Left cardiac atrium (tissue), 4 donors: ENCODE measurements at regions not wholly inside any gene's neighbourhood (a gene's known extent, or its start where the extent isn't known, plus 50 kb on each side); places are given as distances from the start of the nearest gene placed in this dataset.
A peak's percentile ranks its signal among the peaks of the same experiment; 100 is the strongest.
"Not testable (repeated sequence)": the region's sequence is repeated elsewhere in the genome, so short reads cannot be mapped to it uniquely, and the experiment has no call there.

Experiments
- ATAC-seq, 2 donors: fragments of 200-7000 bp; cut with Tn5 transposase; one replicate each; pipeline ENCODE4 v1.9.1; 2020; ENCODE audit warnings: mild to moderate bottlenecking in 2 of 2, moderate library complexity in 2 of 2
- DNase-seq: peaks from one replicate; pipeline ENCODE4 v3.0.0-alpha.2; 2020
- intact Hi-C, 2 donors: fragments of 100-400 bp; cut with DNase I; formaldehyde crosslinking; loops; one replicate each; pipeline versions ENCODE4 v1.14.1 to v1.15.1; 2022 to 2023
- donor health status: DM: no; HTN: yes; CAD: no.
- donor health status: DM: no; HTN: yes; CAD: no; lungs with severe emphysema.
- donor health status: DM: yes; HTN: yes; CAD: no.
- donor health status: Dilated cardiomyopathy.

- ATAC-seq (no peak), DNase-seq (no peak)
- intact Hi-C loops: no loop called here
These were observed 60.6 kb upstream of the EMB start for GRCh38 chr5:50501491-50502228.

GRCh38 chr5:50513028-50513457 is 72.0 kb upstream of the EMB start:
- intact Hi-C loops, ATAC-seq: not testable (repeated sequence)

GRCh38 chr5:50521060-50521459 is 80.0 kb upstream of the EMB start:
- intact Hi-C loops, ATAC-seq: not testable (repeated sequence)

More at GRCh38 chr5:50513028-50513457, 72.0 kb upstream of the EMB start:
- not testable (repeated sequence) for DNase-seq

GRCh38 chr5:50527514-50528060 is 86.5 kb upstream of the EMB start:
- intact Hi-C loops: not testable (repeated sequence)

More at GRCh38 chr5:50521060-50521459, 80.0 kb upstream of the EMB start:
- DNase-seq: not testable (repeated sequence)

GRCh38 chr5:50535393-50535792 is 94.3 kb upstream of the EMB start:
- intact Hi-C loops: no loop called here
- DNase-seq: no peak
- ATAC-seq: no peak

More at GRCh38 chr5:50527514-50528060, 86.5 kb upstream of the EMB start:
- ATAC-seq, DNase-seq: not testable (repeated sequence)

GRCh38 chr5:50537534-50537933 is 96.4 kb upstream of the EMB start:
- DNase-seq, ATAC-seq, intact Hi-C loops: not testable (repeated sequence)

DNA sequence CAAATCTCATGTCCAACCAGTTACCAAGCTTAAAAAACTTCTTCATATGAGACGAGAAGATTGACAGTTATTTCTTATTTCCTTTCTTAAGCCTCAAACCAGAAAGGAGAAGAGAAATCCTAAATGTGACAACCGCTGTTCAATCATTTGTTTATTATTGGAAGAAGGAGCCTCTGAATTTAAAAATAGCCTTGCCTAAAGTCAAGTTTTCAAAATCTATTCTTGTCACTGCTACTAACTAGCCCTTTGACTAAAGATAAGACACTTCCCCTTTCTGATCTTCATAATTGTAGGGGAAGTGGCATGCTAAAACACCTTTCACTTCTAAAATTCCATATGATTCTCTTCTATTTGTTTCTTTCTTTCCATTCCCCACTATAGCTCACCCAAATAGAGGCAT is 106.2 kb upstream of the EMB start:
- no peak for ATAC-seq
- intact Hi-C loops: no loop called here

GRCh38 chr5:50550267-50550666 is 109.2 kb upstream of the EMB start:
- ATAC-seq (no peak), DNase-seq (no peak)
- intact Hi-C loops: no loop called here

More for the DNA sequence above, 106.2 kb upstream of the EMB start:
- DNase-seq: no peak

GRCh38 chr5:50550993-50551392 is 109.9 kb upstream of the EMB start:
- no peak for ATAC-seq
- intact Hi-C loops: no loop called here

GRCh38 chr5:50553560-50553984 is 112.5 kb upstream of the EMB start:
- peak; percentile 17 for DNase-seq
- ATAC-seq: no peak

More at GRCh38 chr5:50550993-50551392, 109.9 kb upstream of the EMB start:
- no peak for DNase-seq

GRCh38 chr5:50558640-50559039 is 107.8 kb upstream of the PARP8 start:
- ATAC-seq, intact Hi-C loops, DNase-seq: not testable (repeated sequence)

More at GRCh38 chr5:50553560-50553984, 112.5 kb upstream of the EMB start:
- intact Hi-C loops: no loop called here

- ATAC-seq: no peak
These were observed 106.5 kb upstream of the PARP8 start for GRCh38 chr5:50559955-50560354.

GRCh38 chr5:50562694-50563093 is 103.7 kb upstream of the PARP8 start:
- no peak for DNase-seq
- intact Hi-C loops: no loop called here
- no peak for ATAC-seq

More at GRCh38 chr5:50559955-50560354, 106.5 kb upstream of the PARP8 start:
- intact Hi-C loops: no loop called here
- DNase-seq: no peak

DNA sequence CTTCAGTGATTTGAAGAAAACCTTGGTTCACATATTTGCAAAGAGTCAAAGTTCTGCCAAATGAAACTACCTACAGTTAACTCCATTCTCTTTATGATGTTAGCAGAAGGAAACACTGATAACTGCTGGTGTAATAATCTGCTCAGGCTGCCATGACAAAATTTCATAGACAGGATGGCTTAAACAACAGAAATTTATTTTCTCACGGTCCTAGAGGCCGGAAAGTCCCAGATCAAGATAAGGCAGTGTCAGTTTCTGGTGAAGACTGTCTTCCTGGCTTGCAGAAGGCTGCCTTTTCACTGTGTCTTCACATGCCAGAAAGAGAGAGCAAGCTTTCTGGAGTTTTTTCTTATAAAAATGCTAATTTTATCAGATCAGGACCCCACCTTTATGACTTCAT is 102.4 kb upstream of the PARP8 start:
- intact Hi-C loops: no loop called here
- no peak for ATAC-seq
- no peak for DNase-seq

DNA sequence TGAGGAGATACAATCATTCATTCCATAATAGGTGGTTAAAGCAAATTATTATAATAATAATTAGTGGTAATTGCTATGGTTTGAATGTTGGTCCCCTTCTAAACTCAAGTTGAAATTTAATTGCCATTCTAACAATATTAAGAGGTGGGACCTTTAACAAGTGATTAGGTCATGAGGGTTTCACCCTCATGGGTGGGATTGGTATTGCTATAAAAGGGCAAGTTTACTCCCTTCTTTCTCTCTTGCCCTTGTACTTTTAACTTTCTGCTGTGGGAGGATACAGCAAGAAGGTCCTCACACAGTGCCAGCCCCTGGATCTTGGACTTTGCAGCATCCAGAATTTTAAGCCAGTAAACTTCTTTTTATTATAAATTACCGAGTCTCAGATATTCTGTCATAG is 101.9 kb upstream of the PARP8 start:
- no peak for DNase-seq
- intact Hi-C loops: no loop called here

DNA sequence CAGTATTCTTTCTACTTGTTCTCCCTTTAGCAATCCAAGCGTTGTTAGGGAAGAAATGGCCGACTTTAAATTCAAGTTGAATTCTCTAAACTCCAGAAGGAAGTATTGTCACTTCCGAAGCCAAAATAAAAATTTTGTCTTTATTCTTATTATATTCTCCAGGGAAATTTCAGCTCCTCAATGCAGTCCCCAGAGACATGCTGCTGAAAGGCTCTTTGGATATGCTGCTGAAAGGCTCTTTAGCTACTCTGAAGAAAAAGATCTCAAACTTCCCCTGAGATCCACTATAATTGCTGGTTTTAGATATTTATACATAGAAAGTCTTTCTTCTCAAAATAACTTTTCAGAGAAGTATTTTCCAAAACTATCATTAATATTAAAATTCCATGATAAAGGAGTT is 92.3 kb upstream of the PARP8 start:
- no peak for ATAC-seq
- no peak for DNase-seq
- intact Hi-C loops: no loop called here

More for the DNA sequence above, 101.9 kb upstream of the PARP8 start:
- ATAC-seq: no peak

GRCh38 chr5:50575740-50576139 is 90.7 kb upstream of the PARP8 start:
- DNase-seq: no peak
- intact Hi-C loops: no loop called here
- no peak for ATAC-seq

GRCh38 chr5:50576265-50576664 is 90.2 kb upstream of the PARP8 start:
- no peak for DNase-seq
- no peak for ATAC-seq
- intact Hi-C loops: no loop called here

GRCh38 chr5:50576686-50577256 is 89.7 kb upstream of the PARP8 start:
- DNase-seq (no peak), ATAC-seq (no peak)
- intact Hi-C loops: no loop called here

DNA sequence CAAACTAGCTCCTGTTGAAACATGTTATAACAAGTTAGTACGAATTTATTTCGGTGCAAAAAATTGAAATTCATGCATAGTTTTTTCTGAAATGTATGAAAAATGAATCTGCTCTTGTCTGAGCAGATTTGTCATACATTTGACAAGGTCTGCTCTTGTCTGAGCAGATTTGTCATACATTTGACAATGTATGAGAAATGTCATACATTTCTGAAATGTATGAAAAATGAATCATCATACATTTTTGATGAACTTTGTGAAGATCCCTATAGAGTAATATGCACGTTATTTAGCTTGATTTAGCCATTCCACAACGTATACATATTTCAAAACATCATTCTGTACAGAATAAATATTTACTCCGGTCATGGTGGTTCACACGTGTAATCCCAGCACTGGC is 85.9 kb upstream of the PARP8 start:
- DNase-seq: no peak
- intact Hi-C loops: no loop called here
- no peak for ATAC-seq
